ENCODE measurements at regions not wholly inside any gene's neighbourhood (a gene's known extent, or its start where the extent isn't known, plus 50 kb on each side); places are given as distances from the start of the nearest gene placed in this dataset.

- DNase-seq = no peak
These were observed 93.6 kb downstream of the LIPG start for GRCh38 chr18:49655266-49656072.

GRCh38 chr18:49654347-49654746 lies 92.5 kb downstream of the LIPG start:
- DNase-seq = no peak

GRCh38 chr18:49652881-49653724 lies 91.2 kb downstream of the LIPG start:
- no peak for DNase-seq

GRCh38 chr18:49651033-49651432 lies 89.2 kb downstream of the LIPG start:
- DNase-seq = no peak

- no peak for DNase-seq
These were observed 88.6 kb downstream of the LIPG start for GRCh38 chr18:49650426-49650891.

- no peak for DNase-seq
These were observed 87.0 kb downstream of the LIPG start for GRCh38 chr18:49648811-49649210.
